22Rv1 (cell line): ENCODE measurements at regions not wholly inside any gene's neighbourhood (a gene's known extent, or its start where the extent isn't known, plus 50 kb on each side); places are given as distances from the start of the nearest gene placed in this dataset.

ENCODE experiments used
- CTCF ChIP-seq: fragments of 450-650 bp; IDR thresholded peaks from 2 replicates; pipeline ENCODE4 v1.5.1; 2017; ENCODE audit warnings: mild to moderate bottlenecking
- ZFX ChIP-seq: fragments of 450-650 bp; IDR thresholded peaks from 2 replicates; pipeline ENCODE4 v1.6.1; 2017; ENCODE audit warnings: antibody characterized with exemption, borderline replicate concordance

- no peak for TF ChIP-seq CTCF
- TF ChIP-seq ZFX: no peak
Observed at GRCh38 chr11:123316003-123316402, 114.1 kb upstream of the GRAMD1B start.
